Adrenal gland (tissue), 5 donors: ENCODE measurements at regions not wholly inside any gene's neighbourhood (a gene's known extent, or its start where the extent isn't known, plus 50 kb on each side); places are given as distances from the start of the nearest gene placed in this dataset.

Experiments
- CTCF ChIP-seq, 6 experiments: fragments of 450-650 bp in 4 of 6; fragments of 200-600 bp in 2 of 6; sonication (generic) in 1 of 6; IDR thresholded peaks; 1 replicate in 5 of 6; 2 replicates in 1 of 6; pipeline versions ENCODE4 v1.5.1 to v1.8.0; 2016 to 2021; ENCODE audit warnings: antibody characterized with exemption in 6 of 6, mild to moderate bottlenecking in 2 of 6, moderate library complexity in 1 of 6
- POLR2A ChIP-seq, 2 donors: fragments of 450-650 bp; IDR thresholded peaks; one replicate each; pipeline ENCODE4 v1.6.1; 2017; ENCODE audit warnings: antibody characterized with exemption in 2 of 2, mild to moderate bottlenecking in 2 of 2, moderate library complexity in 1 of 2
- donor health status: DM: no; HTN: no; CAD: no.

- TF ChIP-seq POLR2A (IDR thresholded peaks at IDR 0.05): no peak
- no peak for TF ChIP-seq CTCF (IDR thresholded peaks at IDR 0.05)
Measured at GRCh38 chr17:63150994-63151464, 185.0 kb downstream of the TANC2 start.
